HG02610 (cell line): ENCODE measurements at regions not wholly inside any gene's neighbourhood (a gene's known extent, or its start where the extent isn't known, plus 50 kb on each side); places are given as distances from the start of the nearest gene placed in this dataset.

Experiments
- ATAC-seq: cut with Tn5 transposase; IDR thresholded peaks from one replicate; pipeline ENCODE4 v1.9.1; 2021; ENCODE audit warnings: mild to moderate bottlenecking, moderate library complexity; ENCODE audit not compliant: unreplicated experiment

- no peak for ATAC-seq
These were observed 65.0 kb downstream of the NOL4 start for GRCh38 chr18:34159691-34160185.

- no peak for ATAC-seq
These were observed 65.6 kb downstream of the NOL4 start for GRCh38 chr18:34158881-34159690.

GRCh38 chr18:34153711-34154110 is 71.0 kb downstream of the NOL4 start:
- ATAC-seq: peak; percentile 67

GRCh38 chr18:34131006-34131405 is 93.7 kb downstream of the NOL4 start:
- ATAC-seq: no peak

GRCh38 chr18:34128436-34128835 is 96.3 kb downstream of the NOL4 start:
- ATAC-seq: no peak

- no peak for ATAC-seq
These were observed 98.6 kb downstream of the NOL4 start for GRCh38 chr18:34126121-34126520.

- peak; percentile 91 for ATAC-seq
These were observed 101.9 kb downstream of the NOL4 start for GRCh38 chr18:34122724-34123334.

- ATAC-seq: no peak
These were observed 103.5 kb downstream of the NOL4 start for GRCh38 chr18:34121200-34121721.

GRCh38 chr18:34120294-34120693 is 104.4 kb downstream of the NOL4 start:
- ATAC-seq: no peak

GRCh38 chr18:34117319-34117718 is 107.4 kb downstream of the NOL4 start:
- no peak for ATAC-seq

GRCh38 chr18:34115409-34116081 is 109.2 kb downstream of the NOL4 start:
- ATAC-seq: no peak

GRCh38 chr18:34114996-34115395 is 109.7 kb downstream of the NOL4 start:
- ATAC-seq: no peak

- ATAC-seq: no peak
These were observed 116.5 kb downstream of the NOL4 start for GRCh38 chr18:34108206-34108605.

- ATAC-seq: no peak
These were observed 126.6 kb downstream of the NOL4 start for GRCh38 chr18:34098109-34098508.

GRCh38 chr18:34097312-34097711 is 127.4 kb downstream of the NOL4 start:
- no peak for ATAC-seq

- no peak for ATAC-seq
These were observed 130.6 kb downstream of the NOL4 start for GRCh38 chr18:34094148-34094547.

GRCh38 chr18:34092796-34093195 is 131.9 kb downstream of the NOL4 start:
- ATAC-seq: no peak

GRCh38 chr18:34086370-34086769 is 138.3 kb downstream of the NOL4 start:
- ATAC-seq: no peak

GRCh38 chr18:34085140-34085739 is 139.5 kb downstream of the NOL4 start:
- no peak for ATAC-seq

- no peak for ATAC-seq
These were observed 140.1 kb downstream of the NOL4 start for GRCh38 chr18:34084635-34085034.

- no peak for ATAC-seq
These were observed 140.7 kb downstream of the NOL4 start for GRCh38 chr18:34083910-34084535.
